WI38 (cell line): ENCODE measurements at regions not wholly inside any gene's neighbourhood (a gene's known extent, or its start where the extent isn't known, plus 50 kb on each side); places are given as distances from the start of the nearest gene placed in this dataset.
"Not testable (repeated sequence)": the region's sequence is repeated elsewhere in the genome, so short reads cannot be mapped to it uniquely, and the experiment has no call there.

Source experiments
- H3K4me3 ChIP-seq: 2 replicates; pipeline ENCODE4 v1.5.1; 2011; ENCODE audit warnings: low read depth, mild to moderate bottlenecking, control low read depth, low read length
- TF ChIP-seq, protein P1 (sequence below): IDR thresholded peaks from 2 replicates; pipeline ENCODE4 v1.5.1; 2012; ENCODE audit warnings: low read depth, mild to moderate bottlenecking, control low read depth, low read length

DNA sequence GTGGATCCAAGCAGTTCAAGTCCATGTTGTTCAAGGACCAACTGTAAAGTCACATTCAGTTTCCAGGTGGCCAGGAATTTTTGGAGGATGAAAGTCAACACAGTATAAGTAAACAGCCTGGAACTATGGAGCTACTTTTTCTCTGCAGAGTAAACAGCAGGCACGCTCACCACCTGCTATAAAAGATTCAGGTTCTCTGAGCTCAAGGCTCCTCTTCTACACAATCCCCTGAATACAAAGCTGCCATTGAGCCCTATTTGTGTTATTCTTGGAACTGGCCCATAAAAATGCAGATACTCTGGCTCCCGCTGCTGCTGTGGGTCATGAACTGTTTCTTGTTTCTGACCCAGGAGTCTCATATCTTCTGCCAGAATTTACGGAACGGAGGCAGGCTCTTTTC is 56.9 kb upstream of the PRR5 start:
- TF ChIP-seq, protein P1, sequence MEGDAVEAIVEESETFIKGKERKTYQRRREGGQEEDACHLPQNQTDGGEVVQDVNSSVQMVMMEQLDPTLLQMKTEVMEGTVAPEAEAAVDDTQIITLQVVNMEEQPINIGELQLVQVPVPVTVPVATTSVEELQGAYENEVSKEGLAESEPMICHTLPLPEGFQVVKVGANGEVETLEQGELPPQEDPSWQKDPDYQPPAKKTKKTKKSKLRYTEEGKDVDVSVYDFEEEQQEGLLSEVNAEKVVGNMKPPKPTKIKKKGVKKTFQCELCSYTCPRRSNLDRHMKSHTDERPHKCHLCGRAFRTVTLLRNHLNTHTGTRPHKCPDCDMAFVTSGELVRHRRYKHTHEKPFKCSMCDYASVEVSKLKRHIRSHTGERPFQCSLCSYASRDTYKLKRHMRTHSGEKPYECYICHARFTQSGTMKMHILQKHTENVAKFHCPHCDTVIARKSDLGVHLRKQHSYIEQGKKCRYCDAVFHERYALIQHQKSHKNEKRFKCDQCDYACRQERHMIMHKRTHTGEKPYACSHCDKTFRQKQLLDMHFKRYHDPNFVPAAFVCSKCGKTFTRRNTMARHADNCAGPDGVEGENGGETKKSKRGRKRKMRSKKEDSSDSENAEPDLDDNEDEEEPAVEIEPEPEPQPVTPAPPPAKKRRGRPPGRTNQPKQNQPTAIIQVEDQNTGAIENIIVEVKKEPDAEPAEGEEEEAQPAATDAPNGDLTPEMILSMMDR, result no peak
- no peak overlapping the region for H3K4me3 ChIP-seq

DNA sequence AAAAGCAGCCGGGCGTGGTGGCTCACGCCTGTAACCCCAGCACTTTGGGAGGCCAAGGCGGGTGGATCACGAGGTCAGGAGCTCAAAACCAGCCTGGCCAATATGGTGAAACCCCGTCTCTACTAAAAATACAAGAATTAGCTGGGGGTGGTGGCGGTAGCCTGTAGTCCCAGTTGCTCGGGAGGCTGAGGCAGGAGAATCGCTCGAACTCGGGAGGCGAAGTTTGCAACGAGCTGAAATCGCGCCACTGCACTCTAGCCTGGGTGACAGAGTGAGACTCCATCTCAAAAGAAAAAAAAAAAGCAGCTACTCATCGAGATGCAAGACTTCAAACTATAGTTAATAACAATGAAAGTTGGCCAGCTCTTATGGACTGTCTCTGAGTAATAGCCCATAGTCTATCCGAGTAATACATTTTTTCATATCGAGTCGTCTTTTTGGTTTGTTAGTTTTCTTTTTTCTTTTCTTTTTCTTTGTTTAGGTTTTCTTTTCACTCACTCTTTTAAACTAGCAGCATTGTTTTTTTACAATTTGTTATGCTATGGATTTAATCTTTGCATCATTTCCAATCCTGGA is 58.4 kb upstream of the PRR5 start:
- not testable (repeated sequence) for H3K4me3 ChIP-seq

DNA sequence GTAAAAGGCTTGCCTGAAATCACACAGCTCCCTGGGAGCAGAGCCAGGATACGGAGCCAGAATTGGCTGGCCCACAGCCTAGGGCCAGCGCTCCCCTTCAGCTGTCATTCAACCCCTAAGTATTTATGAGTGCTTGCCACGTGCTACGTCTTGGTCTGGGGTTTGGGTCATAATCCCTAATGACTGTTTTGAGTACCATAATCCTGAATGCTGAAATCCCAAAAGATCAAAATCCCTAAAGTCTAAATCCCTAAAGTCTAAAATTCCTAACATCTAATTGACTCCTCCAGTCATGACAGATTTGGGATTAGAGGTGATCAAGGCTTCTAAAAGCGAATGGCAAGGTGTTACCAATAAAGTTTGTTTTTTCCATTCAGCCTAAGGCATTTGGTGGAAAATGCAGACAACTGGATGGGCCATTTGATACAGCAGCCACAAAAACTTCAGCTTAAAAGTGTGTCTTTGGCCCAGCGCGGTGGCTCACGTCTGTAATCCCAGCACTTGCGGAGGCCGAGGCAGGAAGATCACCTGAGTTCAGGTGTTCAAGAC is 59.8 kb upstream of the PRR5 start:
- no peak overlapping the region for H3K4me3 ChIP-seq
- TF ChIP-seq, protein P1, result no peak

DNA sequence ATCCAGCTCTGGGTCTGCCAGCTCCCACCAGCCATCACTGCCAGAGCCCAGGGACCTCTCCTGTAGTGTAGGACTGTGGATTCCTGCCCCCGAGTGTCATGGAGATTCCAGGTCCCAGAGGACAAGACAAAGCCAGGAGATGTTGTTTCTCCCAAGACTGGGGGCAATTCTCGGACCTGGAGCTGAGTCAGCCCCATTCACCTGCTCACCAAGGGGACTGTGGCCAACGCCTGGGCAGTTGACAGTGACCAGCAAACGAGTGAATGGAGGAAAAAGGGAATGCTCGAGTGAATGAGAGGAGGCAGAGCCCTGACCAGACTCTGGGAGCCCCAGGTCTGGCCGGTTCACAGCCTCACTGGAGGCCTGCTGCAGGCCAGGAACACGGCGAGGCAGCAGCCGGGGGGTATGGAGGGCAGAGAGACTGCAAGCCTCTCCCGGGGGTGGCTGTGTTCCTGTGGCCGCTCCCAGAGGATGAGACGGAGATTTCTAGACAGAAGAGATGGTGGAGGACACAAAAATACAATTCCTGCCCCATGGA is 61.3 kb upstream of the PRR5 start:
- TF ChIP-seq, protein P1, result no peak
- H3K4me3 ChIP-seq, result no peak overlapping the region

DNA sequence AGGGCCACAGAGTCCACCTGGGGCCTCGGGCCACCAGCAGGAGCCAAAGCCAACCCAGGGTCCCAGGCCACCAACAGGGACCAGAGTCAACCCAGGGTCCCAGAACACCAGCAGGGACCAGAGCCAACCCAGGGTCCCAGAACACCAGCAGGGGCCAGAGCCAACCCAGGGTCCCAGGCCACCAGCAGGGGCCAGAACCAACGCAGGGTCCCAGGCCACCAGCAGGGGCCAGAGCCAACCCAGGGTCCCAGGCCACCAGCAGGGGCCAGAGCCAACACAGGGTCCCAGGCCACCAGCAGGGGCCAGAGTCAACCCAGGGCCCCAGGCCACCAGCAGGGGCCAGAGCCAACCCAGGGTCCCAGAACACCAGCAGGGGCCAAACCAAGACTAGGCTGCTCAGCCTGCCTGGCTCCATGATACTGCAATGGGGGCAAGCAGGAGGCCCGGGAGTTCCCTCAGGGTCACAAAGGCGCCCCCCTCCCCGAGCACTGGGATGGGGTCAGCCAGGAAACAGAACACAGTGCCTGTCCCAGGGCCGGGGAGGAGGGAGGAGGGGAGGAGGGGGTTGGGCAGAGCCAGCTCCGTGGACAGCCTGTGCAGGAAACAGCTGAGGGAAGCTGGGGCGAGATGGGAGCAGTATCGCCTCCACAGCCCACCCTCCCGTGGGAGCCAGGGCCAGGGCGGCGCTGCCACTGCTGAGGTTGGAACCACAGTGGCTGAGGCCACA is 62.0 kb upstream of the PRR5 start:
- TF ChIP-seq, protein P1, result no peak
- no peak overlapping the region for H3K4me3 ChIP-seq

DNA sequence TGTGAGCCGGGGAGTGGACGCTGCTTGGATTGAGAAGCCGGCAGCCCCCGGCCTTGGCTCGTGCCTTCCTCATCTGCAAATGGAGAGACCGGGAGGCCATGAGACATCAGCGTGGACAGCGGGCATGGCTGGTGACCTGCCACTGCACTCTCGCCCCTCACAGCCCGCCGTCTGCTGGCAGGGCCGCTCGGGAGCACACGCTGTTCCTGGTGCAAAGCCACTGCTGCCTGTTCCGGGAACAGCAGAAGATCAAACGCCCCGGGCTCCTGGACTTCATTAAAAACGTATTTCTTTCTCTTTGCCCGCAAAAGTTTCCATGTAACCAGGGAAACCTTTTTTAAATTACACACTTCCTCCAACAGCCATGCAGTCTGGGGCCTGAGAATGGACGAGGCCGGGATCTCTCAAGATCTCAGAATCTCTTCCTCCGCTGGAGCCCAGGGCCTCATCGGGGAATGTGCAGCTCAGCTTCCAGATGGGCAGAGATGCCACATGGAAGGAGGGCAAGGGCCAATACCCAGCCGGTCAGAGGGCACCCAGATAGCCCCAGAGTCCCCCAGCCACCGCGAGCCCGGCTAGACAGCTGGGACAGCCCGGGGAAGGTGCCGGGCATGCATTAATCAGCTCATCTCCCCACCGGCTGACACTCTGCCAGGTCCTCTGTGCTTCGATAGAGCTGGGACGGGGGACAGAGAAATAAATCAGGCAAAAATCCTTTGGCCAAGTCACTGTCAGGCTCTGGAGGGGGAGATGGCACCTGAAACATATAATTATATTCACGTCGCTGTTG is 62.8 kb upstream of the PRR5 start:
- no peak overlapping the region for H3K4me3 ChIP-seq
- TF ChIP-seq, protein P1, result no peak

DNA sequence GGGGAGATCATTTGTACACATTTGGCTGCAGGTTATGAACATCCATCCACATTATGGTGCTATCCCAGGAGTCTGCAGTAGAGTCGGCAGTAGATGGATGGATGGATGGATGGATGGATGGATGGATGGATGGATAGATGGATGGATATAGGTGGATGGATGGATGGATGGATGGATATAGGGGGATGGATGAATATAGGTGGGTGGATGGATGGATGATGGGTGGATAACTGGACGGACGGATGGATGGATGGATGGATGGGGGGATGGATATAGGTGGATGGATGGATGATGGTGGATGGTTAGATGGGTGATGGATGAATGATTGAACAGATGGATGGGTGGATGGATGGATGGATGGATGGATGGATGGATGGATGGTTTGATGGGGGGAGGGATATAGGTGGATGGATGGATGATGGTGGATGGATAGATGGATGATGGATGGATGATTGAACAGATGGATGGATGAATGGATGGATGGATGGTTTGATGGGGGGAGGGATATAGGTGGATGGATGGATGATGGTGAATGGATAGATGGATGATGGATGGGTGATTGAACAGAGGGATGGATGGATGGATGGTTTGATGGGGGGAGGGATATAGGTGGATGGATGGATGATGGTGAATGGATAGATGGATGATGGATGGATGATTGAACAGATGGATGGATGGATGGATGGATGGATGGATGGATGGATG is 65.3 kb upstream of the PRR5 start:
- H3K4me3 ChIP-seq, result not testable (repeated sequence)

DNA sequence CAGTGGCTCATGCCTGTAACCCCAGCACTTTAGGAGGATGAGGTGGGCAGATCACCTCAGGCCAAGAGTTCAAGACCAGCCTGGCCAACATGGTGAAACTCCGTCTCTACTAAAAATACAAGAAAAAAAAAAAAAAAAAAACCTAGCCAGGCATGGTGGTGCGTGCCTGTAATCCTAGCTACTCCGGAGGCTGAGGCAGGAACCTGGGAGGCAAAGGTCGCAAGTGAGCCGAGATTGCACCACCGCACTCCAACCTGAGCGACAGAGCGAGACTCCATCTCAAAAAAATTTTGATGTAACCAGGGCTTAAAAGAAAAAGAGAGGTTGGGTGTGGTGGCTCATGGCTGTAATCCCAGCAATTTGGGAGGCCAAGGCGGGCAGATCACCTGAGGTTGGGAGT is 66.4 kb upstream of the PRR5 start:
- not testable (repeated sequence) for H3K4me3 ChIP-seq
